A549 (cell line): ENCODE measurements at regions not wholly inside any gene's neighbourhood (a gene's known extent, or its start where the extent isn't known, plus 50 kb on each side); places are given as distances from the start of the nearest gene placed in this dataset.

Source experiments
- ATAC-seq, 2 experiments: fragments of 200-7000 bp in 1 of 2; fragments of >200 bp in 1 of 2; cut with Nextera tagmentation in 1 of 2; cut with Tn5 transposase in 1 of 2; 3 replicates each; pipeline versions ENCODE4 v1.8.0 to v1.9.1; 2018 to 2020; ENCODE audit warnings: mild to moderate bottlenecking in 1 of 2, moderate library complexity in 1 of 2
- CTCF ChIA-PET: fragments of 300-600 bp; sonication (Branson Sonifier 250); formaldehyde crosslinking; extraction: SDS; loops from one replicate; lab custom pipeline; 2021; ENCODE audit warnings: antibody characterized with exemption, inconsistent platforms; lab: Yijun Ruan, JAX
- POLR2A ChIA-PET: fragments of 350-600 bp; formaldehyde crosslinking; extraction: SDS; loops from one replicate; lab custom pipeline; 2021; ENCODE audit warnings: antibody characterized with exemption, inconsistent platforms; lab: Yijun Ruan, JAX
- DNase-seq, 2 experiments: peaks; one replicate each; pipeline versions ENCODE4 v3.0.0 to v3.0.0-alpha.2; 2011 to 2016; ENCODE audit warnings: low read depth in 1 of 2, low spot score in 1 of 2
- FAIRE-seq: peaks from 2 replicates; lab custom pipeline; 2011; peaks lifted over from hg19 to GRCh38; lab: Jason Lieb, UNC
- H3K27ac ChIP-seq, 2 experiments: fragments of >200 bp; sonication (Bioruptor Twin); formaldehyde crosslinking; 3 replicates each; pipeline ENCODE4 v1.5.1; 2016 to 2017
- H3K4me1 ChIP-seq: fragments of >200 bp; sonication (Bioruptor Twin); formaldehyde crosslinking; 3 replicates; pipeline ENCODE4 v1.6.1; 2016
- H3K4me2 ChIP-seq: fragments of >200 bp; sonication (Bioruptor Twin); formaldehyde crosslinking; 3 replicates; pipeline ENCODE4 v1.6.1; 2016
- H3K4me3 ChIP-seq: fragments of >200 bp; sonication (Bioruptor Twin); formaldehyde crosslinking; 3 replicates; pipeline ENCODE4 v1.5.1; 2016
- H3K9me3 ChIP-seq: fragments of >200 bp; sonication (Bioruptor Twin); formaldehyde crosslinking; 3 replicates; pipeline ENCODE4 v1.6.1; 2016
- BHLHE40 ChIP-seq: IDR thresholded peaks from 2 replicates; pipeline ENCODE4 v1.6.1; 2012; ENCODE audit warnings: low read depth, low read length, inconsistent platforms
- CBX2 ChIP-seq: fragments of 200-600 bp; sonication (generic); IDR thresholded peaks from 2 replicates; pipeline ENCODE4 v1.6.1; 2016; ENCODE audit warnings: low read depth, mild to moderate bottlenecking, borderline replicate concordance
- CEBPB ChIP-seq, 2 experiments: fragments of >200 bp in 1 of 2; sonication (Bioruptor Twin) in 1 of 2; formaldehyde crosslinking in 1 of 2; IDR thresholded peaks; 2 replicates each; pipeline ENCODE4 v1.6.1; 2012 to 2016
- CHD4 ChIP-seq: fragments of 200-600 bp; sonication (generic); IDR thresholded peaks from 2 replicates; pipeline ENCODE4 v1.6.1; 2016; ENCODE audit warnings: antibody characterized with exemption, mild to moderate bottlenecking, borderline replicate concordance
- EHMT2 ChIP-seq: fragments of 200-600 bp; sonication (generic); IDR thresholded peaks from 2 replicates; pipeline ENCODE4 v1.6.1; 2016; ENCODE audit warnings: antibody characterized with exemption, low read depth, mild to moderate bottlenecking, moderate library complexity
- ESRRA ChIP-seq: fragments of 150-350 bp; IDR thresholded peaks from 2 replicates; pipeline ENCODE4 v1.6.1; 2014; ENCODE audit warnings: mild to moderate bottlenecking, low read length, borderline replicate concordance
- FOSB ChIP-seq: fragments of 250-450 bp; sonication (Bioruptor Pico); IDR thresholded peaks from 2 replicates; pipeline ENCODE4 v1.5.0; 2020; ENCODE audit warnings: mild to moderate bottlenecking, moderate library complexity
- FOSL2 ChIP-seq, 2 experiments: fragments of 450-650 bp in 1 of 2; fragments of >200 bp in 1 of 2; sonication (Bioruptor Twin) in 1 of 2; formaldehyde crosslinking; IDR thresholded peaks; 2 replicates each; pipeline versions ENCODE4 v1.5.0 to v1.6.1; 2016 to 2020; ENCODE audit warnings: mild to moderate bottlenecking in 1 of 2, moderate library complexity in 1 of 2
- FOXS1 ChIP-seq: fragments of 250-450 bp; sonication (Bioruptor Pico); IDR thresholded peaks from 2 replicates; pipeline ENCODE4 v1.5.0; 2020; ENCODE audit warnings: mild to moderate bottlenecking, moderate library complexity
- JUN ChIP-seq, 2 experiments: fragments of >200 bp; sonication (Bioruptor Twin); formaldehyde crosslinking; IDR thresholded peaks; 2 replicates in 1 of 2; 3 replicates in 1 of 2; pipeline ENCODE4 v1.6.1; 2016 to 2017
- MAZ ChIP-seq: fragments of 150-350 bp; IDR thresholded peaks from 2 replicates; pipeline ENCODE4 v1.6.1; 2014; ENCODE audit warnings: antibody characterized with exemption, low read depth, low read length, borderline replicate concordance
- NFE2L2 ChIP-seq: fragments of 150-350 bp; conservative IDR thresholded peaks from 2 replicates; pipeline ENCODE4 v1.6.1; 2014; ENCODE audit warnings: low read length
- RAD21 ChIP-seq, 2 experiments: fragments of >200 bp in 1 of 2; sonication (Bioruptor Twin) in 1 of 2; formaldehyde crosslinking in 1 of 2; IDR thresholded peaks in 1 of 2; conservative IDR thresholded peaks in 1 of 2; 2 replicates in 1 of 2; 3 replicates in 1 of 2; pipeline ENCODE4 v1.6.1; 2012 to 2018; ENCODE audit warnings: inconsistent platforms in 1 of 2
- RFX5 ChIP-seq: fragments of 450-650 bp; IDR thresholded peaks from 2 replicates; pipeline ENCODE4 v1.7.1; 2014; ENCODE audit warnings: antibody characterized with exemption, mild to moderate bottlenecking, moderate library complexity
- SREBF2 ChIP-seq: fragments of 450-650 bp; IDR thresholded peaks from 2 replicates; pipeline ENCODE4 v1.6.1; 2014; ENCODE audit warnings: mild to moderate bottlenecking, moderate library complexity
- TFCP2L1 ChIP-seq: fragments of 250-450 bp; sonication (Bioruptor Pico); IDR thresholded peaks from 2 replicates; pipeline ENCODE4 v1.5.0; 2021; ENCODE audit warnings: mild to moderate bottlenecking
- ZC3H11A ChIP-seq: fragments of 450-650 bp; IDR thresholded peaks from 2 replicates; pipeline ENCODE4 v1.6.1; 2014; ENCODE audit warnings: antibody characterized with exemption, mild to moderate bottlenecking
- WGBS: methylation state at CpG from one replicate; pipeline ENCODE4 v1.1.6; 2017; ENCODE audit errors: missing lambda C conversion rate; 5-methylcytosine and 5-hydroxymethylcytosine counted together
- TF ChIP-seq, protein P1 (sequence below): fragments of 150-350 bp; IDR thresholded peaks from 2 replicates; pipeline ENCODE4 v1.6.1; 2014; ENCODE audit warnings: low read depth, mild to moderate bottlenecking, low read length
- TF ChIP-seq, protein P2 (sequence below): fragments of 450-650 bp; IDR thresholded peaks from 2 replicates; pipeline ENCODE4 v1.6.1; 2014; ENCODE audit warnings: antibody characterized with exemption
- TF ChIP-seq, protein P3 (sequence below): IDR thresholded peaks from 2 replicates; pipeline ENCODE4 v1.6.1; 2012; ENCODE audit warnings: low read depth, borderline replicate concordance
- TF ChIP-seq, protein P4 (sequence below): fragments of >200 bp; sonication (Bioruptor Twin); formaldehyde crosslinking; IDR thresholded peaks from 3 replicates; pipeline ENCODE4 v1.5.1; 2016
- TF ChIP-seq, protein P5 (sequence below): fragments of 200-600 bp; sonication (generic); IDR thresholded peaks from 2 replicates; pipeline ENCODE4 v1.6.1; 2016; ENCODE audit warnings: antibody characterized with exemption, mild to moderate bottlenecking, moderate library complexity
- TF ChIP-seq, protein P6 (sequence below): IDR thresholded peaks from 2 replicates; pipeline ENCODE4 v1.6.1; 2012

DNA sequence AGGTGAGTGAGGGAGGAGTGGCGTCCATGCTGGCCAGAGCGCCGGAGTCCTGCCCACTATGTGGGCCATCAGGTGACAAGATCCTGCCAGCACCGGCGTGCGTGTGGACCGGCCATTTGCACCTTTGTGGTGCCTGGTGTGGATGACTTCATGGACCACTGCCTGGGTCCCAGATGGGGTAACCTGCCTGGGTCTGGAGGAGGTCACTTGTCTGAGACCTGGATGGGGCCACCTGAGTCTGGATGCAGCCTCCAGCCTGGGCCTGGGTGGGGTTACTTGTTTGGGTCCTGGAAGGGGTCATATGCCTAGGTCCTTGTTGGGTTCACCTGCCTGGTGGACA lies 299.6 kb downstream of the NDUFA10 start:
- CTCF ChIA-PET = interaction anchor here (1.3 kb wide), 1 partner anchor 34 kb away, joined by 3 read pairs; no protein-coding TSS in a partner anchor
- H3K27ac ChIP-seq = no peak overlapping the region
- no peaks in the 10 kb centered on the region for H3K9me3 ChIP-seq
- POLR2A ChIA-PET = no interaction called here
- H3K4me3 ChIP-seq = no peak overlapping the region
- no peak for ATAC-seq
- no peak overlapping the region for H3K4me2 ChIP-seq
- H3K4me1 ChIP-seq = no peaks in the 10 kb centered on the region
- DNase-seq = no peak
- WGBS = 77% methylated on average over 5 of the region's 7 CpGs
- FAIRE-seq = no peak
- TF ChIP-seq RFX5 (no peak), BHLHE40 (no peak), RAD21 (conservative IDR thresholded peaks at IDR 0.05 in 1 of 2, IDR thresholded peaks at IDR 0.05 in 1 of 2) (no peak), NFE2L2 (no peak), SREBF2 (no peak)
- TF ChIP-seq, protein P1, sequence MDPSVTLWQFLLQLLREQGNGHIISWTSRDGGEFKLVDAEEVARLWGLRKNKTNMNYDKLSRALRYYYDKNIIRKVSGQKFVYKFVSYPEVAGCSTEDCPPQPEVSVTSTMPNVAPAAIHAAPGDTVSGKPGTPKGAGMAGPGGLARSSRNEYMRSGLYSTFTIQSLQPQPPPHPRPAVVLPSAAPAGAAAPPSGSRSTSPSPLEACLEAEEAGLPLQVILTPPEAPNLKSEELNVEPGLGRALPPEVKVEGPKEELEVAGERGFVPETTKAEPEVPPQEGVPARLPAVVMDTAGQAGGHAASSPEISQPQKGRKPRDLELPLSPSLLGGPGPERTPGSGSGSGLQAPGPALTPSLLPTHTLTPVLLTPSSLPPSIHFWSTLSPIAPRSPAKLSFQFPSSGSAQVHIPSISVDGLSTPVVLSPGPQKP = no peak
- TF ChIP-seq, protein P2, sequence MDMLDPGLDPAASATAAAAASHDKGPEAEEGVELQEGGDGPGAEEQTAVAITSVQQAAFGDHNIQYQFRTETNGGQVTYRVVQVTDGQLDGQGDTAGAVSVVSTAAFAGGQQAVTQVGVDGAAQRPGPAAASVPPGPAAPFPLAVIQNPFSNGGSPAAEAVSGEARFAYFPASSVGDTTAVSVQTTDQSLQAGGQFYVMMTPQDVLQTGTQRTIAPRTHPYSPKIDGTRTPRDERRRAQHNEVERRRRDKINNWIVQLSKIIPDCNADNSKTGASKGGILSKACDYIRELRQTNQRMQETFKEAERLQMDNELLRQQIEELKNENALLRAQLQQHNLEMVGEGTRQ = no peak

DNA sequence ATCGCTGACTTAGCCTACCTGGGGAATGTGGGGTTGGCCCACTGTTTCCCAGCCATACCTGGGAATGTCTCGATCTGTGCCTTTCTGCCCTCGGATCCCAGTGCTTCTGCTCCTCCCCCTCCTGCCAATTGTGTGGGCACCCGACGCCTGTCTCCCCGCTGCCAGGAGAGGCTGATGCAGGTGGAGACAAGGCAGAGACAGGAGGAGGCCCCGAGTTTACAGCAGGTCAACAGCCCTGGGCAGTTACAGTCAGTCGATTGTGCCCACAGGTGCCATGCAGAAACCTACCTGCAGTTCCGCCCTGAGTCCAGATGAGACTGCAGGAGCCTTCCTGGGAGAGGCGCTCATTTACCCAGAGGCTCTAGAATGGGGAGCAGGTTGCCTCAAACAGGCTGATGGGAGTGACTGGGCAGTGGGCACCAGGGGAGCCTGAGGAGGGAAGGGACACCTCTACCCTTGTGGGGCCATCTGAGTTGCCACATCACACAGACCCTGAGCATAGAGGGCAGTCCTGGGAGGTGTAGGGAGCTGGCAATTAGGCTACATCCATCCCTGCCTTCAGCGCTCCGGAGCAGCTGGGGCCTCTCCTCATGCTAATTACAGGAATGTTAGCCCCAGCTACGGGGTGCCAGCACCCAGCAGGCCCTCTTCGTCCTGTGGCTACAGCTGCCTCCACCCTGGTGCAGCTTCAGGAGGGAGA lies 300.1 kb downstream of the NDUFA10 start:
- H3K27ac ChIP-seq = no peak overlapping the region
- CTCF ChIA-PET = no interaction called here
- TF ChIP-seq SREBF2 = no peak
- no peak for TF ChIP-seq ZC3H11A
- TF ChIP-seq, protein P3, sequence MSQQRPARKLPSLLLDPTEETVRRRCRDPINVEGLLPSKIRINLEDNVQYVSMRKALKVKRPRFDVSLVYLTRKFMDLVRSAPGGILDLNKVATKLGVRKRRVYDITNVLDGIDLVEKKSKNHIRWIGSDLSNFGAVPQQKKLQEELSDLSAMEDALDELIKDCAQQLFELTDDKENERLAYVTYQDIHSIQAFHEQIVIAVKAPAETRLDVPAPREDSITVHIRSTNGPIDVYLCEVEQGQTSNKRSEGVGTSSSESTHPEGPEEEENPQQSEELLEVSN = no peak
- TF ChIP-seq CEBPB (IDR thresholded peaks at IDR 0.05) = no peak
- no peak for TF ChIP-seq RAD21 (conservative IDR thresholded peaks at IDR 0.05 in 1 of 2, IDR thresholded peaks at IDR 0.05 in 1 of 2)
- TF ChIP-seq FOSB = no peak
- no peak for TF ChIP-seq TFCP2L1
- TF ChIP-seq BHLHE40 = no peak
- TF ChIP-seq, protein P4, sequence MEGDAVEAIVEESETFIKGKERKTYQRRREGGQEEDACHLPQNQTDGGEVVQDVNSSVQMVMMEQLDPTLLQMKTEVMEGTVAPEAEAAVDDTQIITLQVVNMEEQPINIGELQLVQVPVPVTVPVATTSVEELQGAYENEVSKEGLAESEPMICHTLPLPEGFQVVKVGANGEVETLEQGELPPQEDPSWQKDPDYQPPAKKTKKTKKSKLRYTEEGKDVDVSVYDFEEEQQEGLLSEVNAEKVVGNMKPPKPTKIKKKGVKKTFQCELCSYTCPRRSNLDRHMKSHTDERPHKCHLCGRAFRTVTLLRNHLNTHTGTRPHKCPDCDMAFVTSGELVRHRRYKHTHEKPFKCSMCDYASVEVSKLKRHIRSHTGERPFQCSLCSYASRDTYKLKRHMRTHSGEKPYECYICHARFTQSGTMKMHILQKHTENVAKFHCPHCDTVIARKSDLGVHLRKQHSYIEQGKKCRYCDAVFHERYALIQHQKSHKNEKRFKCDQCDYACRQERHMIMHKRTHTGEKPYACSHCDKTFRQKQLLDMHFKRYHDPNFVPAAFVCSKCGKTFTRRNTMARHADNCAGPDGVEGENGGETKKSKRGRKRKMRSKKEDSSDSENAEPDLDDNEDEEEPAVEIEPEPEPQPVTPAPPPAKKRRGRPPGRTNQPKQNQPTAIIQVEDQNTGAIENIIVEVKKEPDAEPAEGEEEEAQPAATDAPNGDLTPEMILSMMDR = no peak
- no peak for TF ChIP-seq ESRRA
- TF ChIP-seq CHD4 = no peak
- TF ChIP-seq, protein P5, sequence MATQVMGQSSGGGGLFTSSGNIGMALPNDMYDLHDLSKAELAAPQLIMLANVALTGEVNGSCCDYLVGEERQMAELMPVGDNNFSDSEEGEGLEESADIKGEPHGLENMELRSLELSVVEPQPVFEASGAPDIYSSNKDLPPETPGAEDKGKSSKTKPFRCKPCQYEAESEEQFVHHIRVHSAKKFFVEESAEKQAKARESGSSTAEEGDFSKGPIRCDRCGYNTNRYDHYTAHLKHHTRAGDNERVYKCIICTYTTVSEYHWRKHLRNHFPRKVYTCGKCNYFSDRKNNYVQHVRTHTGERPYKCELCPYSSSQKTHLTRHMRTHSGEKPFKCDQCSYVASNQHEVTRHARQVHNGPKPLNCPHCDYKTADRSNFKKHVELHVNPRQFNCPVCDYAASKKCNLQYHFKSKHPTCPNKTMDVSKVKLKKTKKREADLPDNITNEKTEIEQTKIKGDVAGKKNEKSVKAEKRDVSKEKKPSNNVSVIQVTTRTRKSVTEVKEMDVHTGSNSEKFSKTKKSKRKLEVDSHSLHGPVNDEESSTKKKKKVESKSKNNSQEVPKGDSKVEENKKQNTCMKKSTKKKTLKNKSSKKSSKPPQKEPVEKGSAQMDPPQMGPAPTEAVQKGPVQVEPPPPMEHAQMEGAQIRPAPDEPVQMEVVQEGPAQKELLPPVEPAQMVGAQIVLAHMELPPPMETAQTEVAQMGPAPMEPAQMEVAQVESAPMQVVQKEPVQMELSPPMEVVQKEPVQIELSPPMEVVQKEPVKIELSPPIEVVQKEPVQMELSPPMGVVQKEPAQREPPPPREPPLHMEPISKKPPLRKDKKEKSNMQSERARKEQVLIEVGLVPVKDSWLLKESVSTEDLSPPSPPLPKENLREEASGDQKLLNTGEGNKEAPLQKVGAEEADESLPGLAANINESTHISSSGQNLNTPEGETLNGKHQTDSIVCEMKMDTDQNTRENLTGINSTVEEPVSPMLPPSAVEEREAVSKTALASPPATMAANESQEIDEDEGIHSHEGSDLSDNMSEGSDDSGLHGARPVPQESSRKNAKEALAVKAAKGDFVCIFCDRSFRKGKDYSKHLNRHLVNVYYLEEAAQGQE = no peak
- TF ChIP-seq, protein P1 = no peak
- TF ChIP-seq, protein P6, sequence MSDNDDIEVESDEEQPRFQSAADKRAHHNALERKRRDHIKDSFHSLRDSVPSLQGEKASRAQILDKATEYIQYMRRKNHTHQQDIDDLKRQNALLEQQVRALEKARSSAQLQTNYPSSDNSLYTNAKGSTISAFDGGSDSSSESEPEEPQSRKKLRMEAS = no peak
- TF ChIP-seq MAZ = no peak
- TF ChIP-seq FOSL2 (IDR thresholded peaks at IDR 0.05) = no peak
- no peak for TF ChIP-seq FOSL2 (CRISPR knock-in tag; IDR thresholded peaks at IDR 0.05)
- TF ChIP-seq JUN (IDR thresholded peaks at IDR 0.05) = no peak
- no peak for TF ChIP-seq CBX2
- TF ChIP-seq FOXS1 (CRISPR knock-in tag) = no peak
- no peak for TF ChIP-seq EHMT2
- WGBS = 51% methylated on average over 9 of the region's 14 CpGs
- no peaks in the 10 kb centered on the region for H3K4me1 ChIP-seq
- H3K9me3 ChIP-seq = no peaks in the 10 kb centered on the region
- FAIRE-seq (no peak), ATAC-seq (no peak), DNase-seq (no peak)
- POLR2A ChIA-PET = no interaction called here
- H3K4me2 ChIP-seq = no peak overlapping the region
- no peak overlapping the region for H3K4me3 ChIP-seq
